Fibroblast of skin of right biceps (primary cell): ENCODE measurements at regions not wholly inside any gene's neighbourhood (a gene's known extent, or its start where the extent isn't known, plus 50 kb on each side); places are given as distances from the start of the nearest gene placed in this dataset.
"Not testable (repeated sequence)": the region's sequence is repeated elsewhere in the genome, so short reads cannot be mapped to it uniquely, and the experiment has no call there.

ENCODE experiments used
- DNase-seq: peaks from one replicate; pipeline ENCODE4 v3.0.0-alpha.2; 2013

GRCh38 chr1:234769986-234770795 lies 160.2 kb upstream of the IRF2BP2 start:
- DNase-seq: peak; percentile 72

- no peak for DNase-seq
Measured at GRCh38 chr1:234769284-234769985, 159.5 kb upstream of the IRF2BP2 start.

GRCh38 chr1:234768569-234769283 lies 158.7 kb upstream of the IRF2BP2 start:
- no peak for DNase-seq

GRCh38 chr1:234768171-234768568 lies 158.2 kb upstream of the IRF2BP2 start:
- DNase-seq: no peak

- DNase-seq: no peak
Measured at GRCh38 chr1:234765672-234766071, 155.7 kb upstream of the IRF2BP2 start.

- DNase-seq: no peak
Measured at GRCh38 chr1:234765181-234765580, 155.2 kb upstream of the IRF2BP2 start.

- DNase-seq: no peak
Measured at GRCh38 chr1:234763910-234764309, 153.9 kb upstream of the IRF2BP2 start.

- DNase-seq: no peak
Measured at GRCh38 chr1:234763367-234763766, 153.4 kb upstream of the IRF2BP2 start.

GRCh38 chr1:234762127-234762526 lies 152.1 kb upstream of the IRF2BP2 start:
- not testable (repeated sequence) for DNase-seq

- DNase-seq: peak; percentile 40
Measured at GRCh38 chr1:234760303-234760723, 150.3 kb upstream of the IRF2BP2 start.

- no peak for DNase-seq
Measured at GRCh38 chr1:234759888-234760287, 149.9 kb upstream of the IRF2BP2 start.

- DNase-seq: no peak
Measured at GRCh38 chr1:234758851-234759250, 148.9 kb upstream of the IRF2BP2 start.

GRCh38 chr1:234756857-234757256 lies 146.9 kb upstream of the IRF2BP2 start:
- DNase-seq: no peak

- peak; percentile 38 for DNase-seq
Measured at GRCh38 chr1:234756066-234756774, 146.2 kb upstream of the IRF2BP2 start.

- peak; percentile 77 for DNase-seq
Measured at GRCh38 chr1:234755449-234755863, 145.5 kb upstream of the IRF2BP2 start.

GRCh38 chr1:234753979-234754378 lies 144.0 kb upstream of the IRF2BP2 start:
- DNase-seq: no peak

- DNase-seq: no peak
Measured at GRCh38 chr1:234752927-234753326, 142.9 kb upstream of the IRF2BP2 start.

GRCh38 chr1:234751678-234752077 lies 141.7 kb upstream of the IRF2BP2 start:
- DNase-seq: no peak

GRCh38 chr1:234750922-234751627 lies 141.1 kb upstream of the IRF2BP2 start:
- DNase-seq: no peak

- no peak for DNase-seq
Measured at GRCh38 chr1:234748713-234749112, 138.7 kb upstream of the IRF2BP2 start.

- DNase-seq: no peak
Measured at GRCh38 chr1:234748066-234748465, 138.1 kb upstream of the IRF2BP2 start.

- DNase-seq: no peak
Measured at GRCh38 chr1:234746798-234747196, 136.8 kb upstream of the IRF2BP2 start.
